ENCODE measurements at regions not wholly inside any gene's neighbourhood (a gene's known extent, or its start where the extent isn't known, plus 50 kb on each side); places are given as distances from the start of the nearest gene placed in this dataset.
"Not testable (repeated sequence)": the region's sequence is repeated elsewhere in the genome, so short reads cannot be mapped to it uniquely, and the experiment has no call there.

- TF ChIP-seq YY1 (IDR thresholded peaks at IDR 0.05; ENCODE audit: insufficient read depth, insufficient read length) (no peak), ZNF274 (IDR thresholded peaks at IDR 0.05; ENCODE audit: low read depth, low read length) (no peak), SUZ12 (IDR thresholded peaks at IDR 0.05; ENCODE audit: extremely low read depth, insufficient read depth, insufficient read length) (no peak)
- Histone ChIP-seq H3K27me3 (ENCODE audit: insufficient read depth, insufficient read length) (no peaks in the 10 kb centered on the region), H3K9me3 (ENCODE audit: insufficient read depth, low read length) (peaks cover 8% of the 10 kb centered on the region; the same call in 1 of the 2 replicates), H3K9ac (ENCODE audit: insufficient read length, low read depth) (no peak overlapping the region), H3K36me3 (ENCODE audit: insufficient read depth, insufficient read length, low read length) (no peaks in the 10 kb centered on the region), H3K4me3 (ENCODE audit: insufficient read length, low read depth) (no peak overlapping the region), H3K4me1 (ENCODE audit: insufficient read depth, insufficient read length) (peaks cover 3% of the 10 kb centered on the region)
- DNase-seq (ENCODE audit: low read depth, low spot score), result no peak
Measured at GRCh38 chr10:21347043-21347784, 178.3 kb downstream of the SKIDA1 start.

- no peak for DNase-seq (ENCODE audit: low read depth, low spot score)
- H3K36me3 ChIP-seq (ENCODE audit: insufficient read depth, insufficient read length, low read length), result no peaks in the 10 kb centered on the region
- TF ChIP-seq YY1 (IDR thresholded peaks at IDR 0.05; ENCODE audit: insufficient read depth, insufficient read length) (no peak), ZNF274 (IDR thresholded peaks at IDR 0.05; ENCODE audit: low read depth, low read length) (no peak), SUZ12 (IDR thresholded peaks at IDR 0.05; ENCODE audit: extremely low read depth, insufficient read depth, insufficient read length) (no peak)
- H3K4me3 ChIP-seq (ENCODE audit: insufficient read length, low read depth), result no peak overlapping the region
- peaks cover 3% of the 10 kb centered on the region for H3K4me1 ChIP-seq (ENCODE audit: insufficient read depth, insufficient read length)
- peaks cover 8% of the 10 kb centered on the region; the same call in 1 of the 2 replicates for H3K9me3 ChIP-seq (ENCODE audit: insufficient read depth, low read length)
- H3K9ac ChIP-seq (ENCODE audit: insufficient read length, low read depth), result no peak overlapping the region
- H3K27me3 ChIP-seq (ENCODE audit: insufficient read depth, insufficient read length), result no peaks in the 10 kb centered on the region
Measured at GRCh38 chr10:21343087-21343486, 182.4 kb downstream of the SKIDA1 start.

GRCh38 chr10:21342499-21342898 is 183.0 kb downstream of the SKIDA1 start:
- not testable (repeated sequence) for H3K9ac ChIP-seq (ENCODE audit: insufficient read length, low read depth); H3K36me3 ChIP-seq (ENCODE audit: insufficient read depth, insufficient read length, low read length); H3K4me1 ChIP-seq (ENCODE audit: insufficient read depth, insufficient read length); H3K9me3 ChIP-seq (ENCODE audit: insufficient read depth, low read length); H3K4me3 ChIP-seq (ENCODE audit: insufficient read length, low read depth); H3K27me3 ChIP-seq (ENCODE audit: insufficient read depth, insufficient read length); DNase-seq (ENCODE audit: low read depth, low spot score)

GRCh38 chr10:21340331-21340730 is 185.2 kb downstream of the SKIDA1 start:
- Histone ChIP-seq H3K27me3 (ENCODE audit: insufficient read depth, insufficient read length) (no peaks in the 10 kb centered on the region), H3K9me3 (ENCODE audit: insufficient read depth, low read length) (no peaks in the 10 kb centered on the region), H3K4me1 (ENCODE audit: insufficient read depth, insufficient read length) (peaks cover under 1% of the 10 kb centered on the region), H3K4me3 (ENCODE audit: insufficient read length, low read depth) (no peak overlapping the region), H3K9ac (ENCODE audit: insufficient read length, low read depth) (no peak overlapping the region), H3K36me3 (ENCODE audit: insufficient read depth, insufficient read length, low read length) (no peaks in the 10 kb centered on the region)
- DNase-seq (ENCODE audit: low read depth, low spot score), result no peak
- TF ChIP-seq ZNF274 (IDR thresholded peaks at IDR 0.05; ENCODE audit: low read depth, low read length) (no peak), YY1 (IDR thresholded peaks at IDR 0.05; ENCODE audit: insufficient read depth, insufficient read length) (no peak), SUZ12 (IDR thresholded peaks at IDR 0.05; ENCODE audit: extremely low read depth, insufficient read depth, insufficient read length) (no peak)

- Histone ChIP-seq H3K9ac (ENCODE audit: insufficient read length, low read depth) (no peak overlapping the region), H3K9me3 (ENCODE audit: insufficient read depth, low read length) (no peaks in the 10 kb centered on the region), H3K36me3 (ENCODE audit: insufficient read depth, insufficient read length, low read length) (no peaks in the 10 kb centered on the region), H3K27me3 (ENCODE audit: insufficient read depth, insufficient read length) (no peaks in the 10 kb centered on the region), H3K4me3 (ENCODE audit: insufficient read length, low read depth) (no peak overlapping the region), H3K4me1 (ENCODE audit: insufficient read depth, insufficient read length) (no peaks in the 10 kb centered on the region)
- no peak for DNase-seq (ENCODE audit: low read depth, low spot score)
- no peak for TF ChIP-seq YY1 (IDR thresholded peaks at IDR 0.05; ENCODE audit: insufficient read depth, insufficient read length)
- TF ChIP-seq SUZ12 (IDR thresholded peaks at IDR 0.05; ENCODE audit: extremely low read depth, insufficient read depth, insufficient read length), result no peak
- no peak for TF ChIP-seq ZNF274 (IDR thresholded peaks at IDR 0.05; ENCODE audit: low read depth, low read length)
Measured at GRCh38 chr10:21337171-21337792, 188.2 kb downstream of the SKIDA1 start.

DNA sequence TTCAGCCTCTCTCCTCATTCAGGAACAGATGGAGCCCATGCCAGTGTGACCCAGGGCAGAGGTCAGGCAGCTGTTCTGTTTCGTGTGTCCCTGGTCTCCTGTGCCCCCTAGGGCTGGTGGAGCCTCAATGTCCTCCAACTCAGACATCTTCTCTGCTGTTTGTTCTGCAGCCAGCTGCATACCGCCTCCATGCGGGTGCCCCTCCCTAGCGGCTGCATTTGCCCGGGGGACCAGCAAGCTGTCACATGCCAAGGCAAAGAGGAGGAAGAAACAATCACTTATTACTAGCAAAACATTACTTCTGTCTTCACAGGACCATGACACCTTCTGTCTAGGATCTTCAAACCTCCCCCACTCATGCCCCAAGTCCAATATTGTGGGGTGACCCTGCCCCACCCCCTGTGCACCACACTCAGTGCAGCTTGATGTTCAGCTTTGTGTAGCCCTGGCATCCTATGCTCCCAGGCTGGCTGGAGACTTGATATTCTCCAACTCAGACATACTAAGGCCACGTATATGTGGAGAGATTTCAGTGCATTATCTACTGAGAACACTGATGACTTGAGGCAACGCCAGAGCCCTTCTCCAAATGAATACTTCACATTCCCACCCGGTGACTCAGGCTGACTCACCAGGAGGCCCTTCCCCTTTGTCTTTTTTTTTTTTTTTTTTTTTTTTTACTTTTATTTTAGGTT is 188.9 kb downstream of the SKIDA1 start:
- peak; percentile 78 for DNase-seq (ENCODE audit: low read depth, low spot score)
- Histone ChIP-seq H3K9me3 (ENCODE audit: insufficient read depth, low read length) (no peaks in the 10 kb centered on the region), H3K36me3 (ENCODE audit: insufficient read depth, insufficient read length, low read length) (no peaks in the 10 kb centered on the region), H3K9ac (ENCODE audit: insufficient read length, low read depth) (peak overlapping the region; percentile 73), H3K4me3 (ENCODE audit: insufficient read length, low read depth) (no peak overlapping the region), H3K4me1 (ENCODE audit: insufficient read depth, insufficient read length) (no peaks in the 10 kb centered on the region), H3K27me3 (ENCODE audit: insufficient read depth, insufficient read length) (no peaks in the 10 kb centered on the region)
- no peak for TF ChIP-seq YY1 (IDR thresholded peaks at IDR 0.05; ENCODE audit: insufficient read depth, insufficient read length)
- TF ChIP-seq ZNF274 (IDR thresholded peaks at IDR 0.05; ENCODE audit: low read depth, low read length), result no peak
- no peak for TF ChIP-seq SUZ12 (IDR thresholded peaks at IDR 0.05; ENCODE audit: extremely low read depth, insufficient read depth, insufficient read length)

Measured in NT2/D1 (cell line).